A673 (cell line): ENCODE measurements at regions not wholly inside any gene's neighbourhood (a gene's known extent, or its start where the extent isn't known, plus 50 kb on each side); places are given as distances from the start of the nearest gene placed in this dataset.

Experiments used
- CTCF ChIP-seq: fragments of 300-800, 200-600 bp; sonication (generic); conservative IDR thresholded peaks from 2 replicates; pipeline ENCODE4 v1.5.1; 2017; ENCODE audit warnings: low read depth, mild to moderate bottlenecking, antibody characterized with exemption, low read length, moderate library complexity, mixed read lengths
- EZH2 ChIP-seq: fragments of 200-600 bp; sonication (generic); IDR thresholded peaks from 2 replicates; pipeline ENCODE4 v1.6.1; 2017; ENCODE audit warnings: borderline replicate concordance, low read depth, mild to moderate bottlenecking, mixed read lengths, antibody characterized with exemption, low read length; ENCODE audit not compliant: poor library complexity, severe bottlenecking

- no peak for TF ChIP-seq CTCF
- TF ChIP-seq EZH2, result no peak
Observed at GRCh38 chr4:14260591-14260990, 633.1 kb upstream of the BOD1L1 start.
